Epithelial cell of prostate (primary cell): ENCODE measurements at regions not wholly inside any gene's neighbourhood (a gene's known extent, or its start where the extent isn't known, plus 50 kb on each side); places are given as distances from the start of the nearest gene placed in this dataset.
A peak's percentile ranks its signal among the peaks of the same experiment; 100 is the strongest.

Experiments
- DNase-seq: peaks from one replicate; pipeline ENCODE4 v3.0.0-alpha.2; 2011; ENCODE audit warnings: low read depth, low spot score
- H3K27ac ChIP-seq: fragments of 450-650 bp; 2 replicates; pipeline ENCODE4 v1.5.1; 2017; ENCODE audit warnings: mild to moderate bottlenecking

GRCh38 chr10:75294866-75295701 is 59.3 kb upstream of the COMTD1 start:
- H3K27ac ChIP-seq = peak overlapping the region; percentile 88
- DNase-seq = peak; percentile 96

GRCh38 chr10:75294518-75294865 is 58.7 kb upstream of the COMTD1 start:
- DNase-seq = no peak
- peak overlapping the region; percentile 88 for H3K27ac ChIP-seq

- peak overlapping the region; percentile 88 for H3K27ac ChIP-seq
- no peak for DNase-seq
These were observed 58.3 kb upstream of the COMTD1 start for GRCh38 chr10:75294031-75294437.

GRCh38 chr10:75293446-75293820 is 57.7 kb upstream of the COMTD1 start:
- no peak for DNase-seq
- no peak overlapping the region for H3K27ac ChIP-seq

GRCh38 chr10:75292794-75293445 is 57.2 kb upstream of the COMTD1 start:
- DNase-seq = no peak
- H3K27ac ChIP-seq = no peak overlapping the region

GRCh38 chr10:75291805-75292204 is 56.0 kb upstream of the COMTD1 start:
- DNase-seq = no peak
- no peak overlapping the region for H3K27ac ChIP-seq

- no peak overlapping the region for H3K27ac ChIP-seq
- DNase-seq = no peak
These were observed 52.5 kb upstream of the COMTD1 start for GRCh38 chr10:75288140-75288711.

GRCh38 chr10:75287697-75288096 is 51.9 kb upstream of the COMTD1 start:
- no peak for DNase-seq
- no peak overlapping the region for H3K27ac ChIP-seq

GRCh38 chr10:75286901-75287300 is 51.1 kb upstream of the COMTD1 start:
- no peak overlapping the region for H3K27ac ChIP-seq
- DNase-seq = no peak
